HL-60 (cell line): ENCODE measurements at regions not wholly inside any gene's neighbourhood (a gene's known extent, or its start where the extent isn't known, plus 50 kb on each side); places are given as distances from the start of the nearest gene placed in this dataset.

Source experiments
- DNase-seq, 2 experiments: peaks; one replicate each; pipeline ENCODE4 v3.0.0-alpha.2; 2010 to 2020; ENCODE audit warnings: low read depth in 1 of 2, low spot score in 1 of 2
- H3K27ac ChIP-seq: fragments of 250-450 bp; sonication (Bioruptor Pico); replicated peaks from 2 replicates; pipeline ENCODE4 v1.5.1; 2020; ENCODE audit warnings: mild to moderate bottlenecking, moderate library complexity
- H3K27me3 ChIP-seq: fragments of 250-450 bp; sonication (Bioruptor Pico); 2 replicates; pipeline ENCODE4 v1.5.1; 2021; ENCODE audit warnings: mild to moderate bottlenecking, moderate library complexity; ENCODE audit not compliant: insufficient read depth, poor library complexity, severe bottlenecking
- H3K4me3 ChIP-seq: replicated peaks from 2 replicates; pipeline ENCODE4 v1.5.1; 2011; ENCODE audit warnings: mild to moderate bottlenecking, control low read depth, low read length; ENCODE audit not compliant: insufficient read depth
- CTCF ChIP-seq: IDR thresholded peaks from one replicate; pipeline ENCODE4 v1.5.1; 2011; ENCODE audit warnings: low read length, control low read depth, inconsistent platforms; ENCODE audit not compliant: insufficient read depth
- GABPA ChIP-seq: IDR thresholded peaks from 2 replicates; pipeline ENCODE4 v1.6.1; 2012; ENCODE audit warnings: low read depth
- POLR2AphosphoS5 ChIP-seq: IDR thresholded peaks from 2 replicates; pipeline ENCODE4 v1.6.1; 2012; ENCODE audit warnings: low read depth
- REST ChIP-seq: IDR thresholded peaks from 2 replicates; pipeline ENCODE4 v1.6.1; 2012; ENCODE audit warnings: low read depth; ENCODE audit not compliant: insufficient replicate concordance
- SPI1 ChIP-seq: IDR thresholded peaks from 2 replicates; pipeline ENCODE4 v1.6.1; 2012; ENCODE audit warnings: low read depth, mild to moderate bottlenecking, borderline replicate concordance

GRCh38 chr13:106153876-106154275 is 381.6 kb downstream of the EFNB2 start:
- Histone ChIP-seq H3K27ac (no peak overlapping the region), H3K4me3 (no peak overlapping the region), H3K27me3 (no peaks in the 10 kb centered on the region)
- DNase-seq = no peak
- TF ChIP-seq CTCF (no peak), GABPA (no peak), REST (no peak), SPI1 (no peak), POLR2AphosphoS5 (no peak)

GRCh38 chr13:106153041-106153440 is 382.4 kb downstream of the EFNB2 start:
- TF ChIP-seq REST = no peak
- TF ChIP-seq GABPA = no peak
- TF ChIP-seq POLR2AphosphoS5 = no peak
- no peak for TF ChIP-seq CTCF
- TF ChIP-seq SPI1 = no peak
- no peak overlapping the region for H3K4me3 ChIP-seq
- H3K27ac ChIP-seq = no peak overlapping the region
- no peaks in the 10 kb centered on the region for H3K27me3 ChIP-seq
- no peak for DNase-seq

GRCh38 chr13:106152047-106152446 is 383.4 kb downstream of the EFNB2 start:
- no peak for TF ChIP-seq REST
- TF ChIP-seq SPI1 = no peak
- TF ChIP-seq GABPA = no peak
- no peak for TF ChIP-seq CTCF
- no peak for TF ChIP-seq POLR2AphosphoS5
- no peak overlapping the region for H3K27ac ChIP-seq
- H3K4me3 ChIP-seq = no peak overlapping the region
- no peaks in the 10 kb centered on the region for H3K27me3 ChIP-seq
- no peak for DNase-seq
